Panc1 (cell line): ENCODE measurements at regions not wholly inside any gene's neighbourhood (a gene's known extent, or its start where the extent isn't known, plus 50 kb on each side); places are given as distances from the start of the nearest gene placed in this dataset.

Source experiments
- ATAC-seq: fragments of 200-7000 bp; cut with Tn5 transposase; 2 replicates; pipeline ENCODE4 v1.9.1; 2020; ENCODE audit warnings: mild to moderate bottlenecking, moderate library complexity
- BruUV-seq: library from RNA; stranded (reverse); fragments of 400-500 nt; replicated peaks from 2 replicates; lab custom pipeline; 2021; lab: Mats Ljungman, UMichigan
- CTCF ChIA-PET: fragments of 300-600 bp; sonication (Branson Sonifier 250); formaldehyde crosslinking; loops from one replicate; lab custom pipeline; 2022; ENCODE audit warnings: antibody characterized with exemption; lab: Charles Lee
- POLR2A ChIA-PET: fragments of 300-600 bp; sonication (Branson Sonifier 250); formaldehyde crosslinking; loops from one replicate; lab custom pipeline; 2022; ENCODE audit warnings: antibody characterized with exemption; lab: Charles Lee
- DNase-seq: peaks from one replicate; pipeline ENCODE4 v3.0.0-alpha.2; 2010; ENCODE audit warnings: low read depth, low spot score
- H3K27ac ChIP-seq: 2 replicates; pipeline ENCODE4 v1.5.1; 2011; ENCODE audit warnings: mild to moderate bottlenecking, low read length, inconsistent platforms
- H3K27me3 ChIP-seq: fragments of 200-500 bp; sonication (Bioruptor generic); 2 replicates; pipeline ENCODE4 v1.6.0; 2014; ENCODE audit warnings: low read length, inconsistent platforms; ENCODE audit not compliant: control insufficient read depth, insufficient read depth
- H3K36me3 ChIP-seq: fragments of 200-500 bp; sonication (Bioruptor generic); 2 replicates; pipeline ENCODE4 v1.5.1; 2014; ENCODE audit warnings: inconsistent platforms, mild to moderate bottlenecking, low read length, moderate library complexity; ENCODE audit not compliant: control insufficient read depth, insufficient read depth
- H3K4me1 ChIP-seq: 2 replicates; pipeline ENCODE4 v1.5.1; 2011; ENCODE audit warnings: inconsistent platforms, mild to moderate bottlenecking, low read length, moderate library complexity; ENCODE audit not compliant: control insufficient read depth, insufficient read depth
- H3K4me3 ChIP-seq, 2 experiments: 2 replicates each; pipeline ENCODE4 v1.5.1; 2011 to 2012; ENCODE audit warnings: low read depth in 2 of 2, low read length in 2 of 2, mild to moderate bottlenecking in 2 of 2, inconsistent platforms in 1 of 2, moderate library complexity in 1 of 2
- H3K9me3 ChIP-seq: fragments of 200-500 bp; sonication (Bioruptor generic); 2 replicates; pipeline ENCODE4 v1.5.1; 2014; ENCODE audit warnings: low read depth, mild to moderate bottlenecking, inconsistent platforms, low read length, moderate library complexity; ENCODE audit not compliant: control insufficient read depth, insufficient read depth
- CTCF ChIP-seq: fragments of 450-650 bp; IDR thresholded peaks from 2 replicates; pipeline ENCODE4 v1.5.1; 2017; ENCODE audit warnings: mild to moderate bottlenecking
- POLR2AphosphoS5 ChIP-seq: IDR thresholded peaks from 2 replicates; pipeline ENCODE4 v1.6.1; 2012; ENCODE audit warnings: mild to moderate bottlenecking, low read depth, low read length, moderate library complexity
- SIN3A ChIP-seq: IDR thresholded peaks from 2 replicates; pipeline ENCODE4 v1.6.1; 2012; ENCODE audit warnings: low read depth, mild to moderate bottlenecking, low read length, moderate library complexity, borderline replicate concordance; ENCODE audit not compliant: insufficient read depth
- TCF7L2 ChIP-seq: IDR thresholded peaks from 2 replicates; pipeline ENCODE4 v1.6.1; 2011; ENCODE audit warnings: mild to moderate bottlenecking, low read depth, low read length, inconsistent platforms
- in situ Hi-C: cut with HindIII; loops from 2 replicates; pipeline ENCODE4 v1.10.0; 2016; ENCODE audit warnings: low sequenced_read_pairs, low pct_unique_long_range_greater_than_20kb
- intact Hi-C: fragments of 100-400 bp; cut with micrococcal nuclease; formaldehyde crosslinking; loops from one replicate; pipeline ENCODE4 v1.10.0; 2022; ENCODE audit not compliant: unreplicated experiment
- TF ChIP-seq, protein P1 (sequence below), 2 experiments: IDR thresholded peaks; 2 replicates each; pipeline ENCODE4 v1.6.1; 2011 to 2012; ENCODE audit warnings: low read depth in 2 of 2, control low read depth in 1 of 2, low read length in 1 of 2, mild to moderate bottlenecking in 1 of 2, moderate library complexity in 1 of 2; ENCODE audit not compliant: insufficient read depth in 1 of 2

DNA sequence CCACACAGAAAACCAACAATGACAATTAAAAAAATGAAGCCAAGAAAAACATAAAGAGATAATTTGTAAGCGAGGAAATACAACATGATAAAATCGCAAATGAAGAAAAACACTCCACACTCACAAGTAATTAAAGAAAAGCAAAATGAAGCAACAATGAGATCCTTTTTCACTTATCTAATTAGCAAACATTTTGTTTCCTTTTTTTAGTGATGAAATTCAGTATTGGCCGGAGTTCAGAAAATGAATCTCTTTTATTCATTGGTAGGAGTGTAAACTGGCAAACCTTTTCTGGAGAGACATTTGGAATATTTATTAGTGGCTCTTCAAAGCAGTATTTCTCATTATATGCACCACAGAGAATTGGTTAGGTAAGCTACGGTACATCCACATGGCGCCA, 70.6 kb upstream of the POMP start:
- Histone ChIP-seq H3K36me3 (no peaks in the 10 kb centered on the region), H3K4me3 (no peak overlapping the region), H3K4me1 (no peaks in the 10 kb centered on the region), H3K27me3 (no peaks in the 10 kb centered on the region), H3K27ac (no peak overlapping the region), H3K9me3 (no peaks in the 10 kb centered on the region)
- POLR2A ChIA-PET: no interaction called here
- in situ Hi-C loops: no loop called here
- ATAC-seq (no peak), DNase-seq (no peak)
- intact Hi-C loops: no loop called here
- TF ChIP-seq, protein P1, sequence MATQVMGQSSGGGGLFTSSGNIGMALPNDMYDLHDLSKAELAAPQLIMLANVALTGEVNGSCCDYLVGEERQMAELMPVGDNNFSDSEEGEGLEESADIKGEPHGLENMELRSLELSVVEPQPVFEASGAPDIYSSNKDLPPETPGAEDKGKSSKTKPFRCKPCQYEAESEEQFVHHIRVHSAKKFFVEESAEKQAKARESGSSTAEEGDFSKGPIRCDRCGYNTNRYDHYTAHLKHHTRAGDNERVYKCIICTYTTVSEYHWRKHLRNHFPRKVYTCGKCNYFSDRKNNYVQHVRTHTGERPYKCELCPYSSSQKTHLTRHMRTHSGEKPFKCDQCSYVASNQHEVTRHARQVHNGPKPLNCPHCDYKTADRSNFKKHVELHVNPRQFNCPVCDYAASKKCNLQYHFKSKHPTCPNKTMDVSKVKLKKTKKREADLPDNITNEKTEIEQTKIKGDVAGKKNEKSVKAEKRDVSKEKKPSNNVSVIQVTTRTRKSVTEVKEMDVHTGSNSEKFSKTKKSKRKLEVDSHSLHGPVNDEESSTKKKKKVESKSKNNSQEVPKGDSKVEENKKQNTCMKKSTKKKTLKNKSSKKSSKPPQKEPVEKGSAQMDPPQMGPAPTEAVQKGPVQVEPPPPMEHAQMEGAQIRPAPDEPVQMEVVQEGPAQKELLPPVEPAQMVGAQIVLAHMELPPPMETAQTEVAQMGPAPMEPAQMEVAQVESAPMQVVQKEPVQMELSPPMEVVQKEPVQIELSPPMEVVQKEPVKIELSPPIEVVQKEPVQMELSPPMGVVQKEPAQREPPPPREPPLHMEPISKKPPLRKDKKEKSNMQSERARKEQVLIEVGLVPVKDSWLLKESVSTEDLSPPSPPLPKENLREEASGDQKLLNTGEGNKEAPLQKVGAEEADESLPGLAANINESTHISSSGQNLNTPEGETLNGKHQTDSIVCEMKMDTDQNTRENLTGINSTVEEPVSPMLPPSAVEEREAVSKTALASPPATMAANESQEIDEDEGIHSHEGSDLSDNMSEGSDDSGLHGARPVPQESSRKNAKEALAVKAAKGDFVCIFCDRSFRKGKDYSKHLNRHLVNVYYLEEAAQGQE (IDR thresholded peaks at IDR 0.05; ENCODE audit: insufficient read depth in 1 of 2, low read depth in 2 of 2, low read length in 1 of 2): no peak
- no peak for TF ChIP-seq SIN3A
- no peak for TF ChIP-seq TCF7L2
- TF ChIP-seq CTCF: no peak
- no peak for TF ChIP-seq POLR2AphosphoS5
- BruUV-seq: no TSS peak
- CTCF ChIA-PET: no interaction called here

- in situ Hi-C loops (no loop called here), intact Hi-C loops (no loop called here)
- no peak for DNase-seq
- no peaks in the 10 kb centered on the region for H3K36me3 ChIP-seq
- no peak for TF ChIP-seq SIN3A
- TF ChIP-seq, protein P1 (IDR thresholded peaks at IDR 0.05; ENCODE audit: insufficient read depth in 1 of 2, low read depth in 2 of 2, low read length in 1 of 2): no peak
- no peak for TF ChIP-seq TCF7L2
- no peak for TF ChIP-seq CTCF
- no peaks in the 10 kb centered on the region for H3K27me3 ChIP-seq
- POLR2A ChIA-PET: no interaction called here
- H3K27ac ChIP-seq: no peak overlapping the region
- H3K4me1 ChIP-seq: no peaks in the 10 kb centered on the region
- BruUV-seq: no TSS peak
- H3K9me3 ChIP-seq: no peaks in the 10 kb centered on the region
- H3K4me3 ChIP-seq: no peak overlapping the region
- CTCF ChIA-PET: no interaction called here
- ATAC-seq: no peak
These were observed 71.8 kb upstream of the POMP start for GRCh38 chr13:28587174-28587540.
